NCI-H460 (cell line): ENCODE measurements at regions not wholly inside any gene's neighbourhood (a gene's known extent, or its start where the extent isn't known, plus 50 kb on each side); places are given as distances from the start of the nearest gene placed in this dataset.
"Not testable (repeated sequence)": the region's sequence is repeated elsewhere in the genome, so short reads cannot be mapped to it uniquely, and the experiment has no call there.

Experiments used
- DNase-seq: peaks from one replicate; pipeline ENCODE4 v3.0.0-alpha.2; 2016; ENCODE audit warnings: low read depth; ENCODE audit errors: extremely low read depth

DNA sequence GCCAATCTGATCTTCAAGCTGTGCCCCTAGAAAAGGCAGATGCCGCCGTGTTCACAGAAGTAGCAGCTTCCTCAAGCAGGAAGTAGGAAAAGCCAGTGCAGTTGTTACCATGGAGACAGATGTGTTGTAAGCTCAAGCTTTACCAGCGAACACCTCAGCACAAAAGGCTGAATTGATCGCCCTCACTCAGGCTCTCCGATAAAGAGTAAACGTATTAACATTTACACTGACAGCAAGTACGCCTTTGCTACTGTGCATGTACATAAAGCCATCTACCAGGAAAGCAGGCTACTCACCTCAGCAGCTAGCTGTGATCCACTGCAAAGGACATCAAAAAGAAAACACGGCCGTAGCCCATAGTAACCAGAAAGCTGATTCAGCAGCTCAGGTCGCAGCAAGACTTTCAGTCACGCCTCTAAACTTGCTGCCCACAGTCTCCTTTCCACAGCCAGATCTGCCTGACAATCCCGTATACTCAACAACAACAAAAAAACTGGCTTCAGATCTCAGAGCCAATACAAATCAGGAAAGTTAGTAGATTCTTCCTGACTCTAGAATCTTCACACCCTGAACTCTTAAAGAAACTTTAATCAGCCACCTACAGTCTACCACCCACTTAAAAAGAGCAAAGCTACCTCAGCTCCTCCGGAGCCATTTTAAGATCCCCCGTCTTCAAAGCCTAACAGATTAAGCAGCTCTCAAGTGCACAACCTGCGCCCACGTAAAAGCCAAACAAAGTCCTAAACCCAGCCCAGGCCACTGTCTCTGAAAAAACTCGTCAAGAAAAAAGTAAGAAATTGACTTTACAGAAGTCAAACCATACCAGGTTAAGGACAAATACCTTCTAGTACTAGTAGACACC is 160.0 kb downstream of the DEFB131A start:
- not testable (repeated sequence) for DNase-seq

DNA sequence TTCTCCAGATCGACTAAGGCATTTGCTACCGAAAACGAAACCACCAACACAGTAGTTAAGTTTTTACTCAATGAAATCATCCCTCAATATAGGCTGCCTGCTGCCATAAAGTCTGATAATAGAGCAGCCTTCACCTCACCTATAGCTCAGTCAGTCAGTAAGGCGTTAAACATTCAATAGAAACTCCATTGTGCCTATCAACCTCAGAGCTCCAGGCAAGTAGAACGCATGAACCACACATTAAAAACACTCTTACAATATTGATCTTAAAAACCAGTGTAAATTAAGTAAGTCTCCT is 160.6 kb downstream of the DEFB131A start:
- DNase-seq: not testable (repeated sequence)

DNA sequence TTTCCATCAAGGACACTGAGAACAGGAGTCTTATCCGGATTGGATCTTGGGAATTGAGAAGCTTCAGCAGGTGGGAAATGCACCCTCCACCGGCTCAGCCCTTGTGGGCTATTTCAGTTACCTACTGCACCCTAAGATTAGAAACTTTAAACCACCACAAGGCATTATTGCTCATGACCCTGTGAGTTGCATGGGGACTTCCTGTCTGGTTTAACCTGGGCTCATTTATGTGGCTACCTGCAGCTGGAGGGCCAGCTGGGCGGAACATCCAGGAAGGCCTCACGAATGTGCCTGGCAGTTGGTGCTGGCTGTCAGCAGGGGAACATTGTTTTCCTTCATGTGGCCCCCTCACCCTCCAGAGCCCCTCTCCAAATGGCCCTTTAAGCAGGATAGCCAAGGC is 164.1 kb downstream of the DEFB131A start:
- DNase-seq: no peak

DNA sequence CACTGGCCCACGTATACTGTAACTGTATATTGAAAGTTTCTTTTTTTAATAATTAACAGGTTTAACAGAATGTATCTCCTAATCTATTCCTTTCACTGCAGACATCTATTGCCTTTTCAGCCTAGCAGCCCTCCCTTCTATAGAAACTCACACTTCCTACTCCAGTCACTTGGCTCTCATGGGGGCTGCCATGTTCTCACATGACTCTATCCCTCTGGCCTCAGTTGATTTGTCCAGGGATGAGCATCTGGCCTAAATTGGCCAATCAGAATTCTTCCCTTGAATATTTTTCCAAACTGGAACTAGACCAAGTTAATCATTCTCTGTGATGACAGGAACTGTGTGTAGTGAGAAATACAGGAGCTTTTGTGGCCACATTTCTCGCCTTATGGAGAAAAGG is 166.1 kb downstream of the DEFB131A start:
- not testable (repeated sequence) for DNase-seq

DNA sequence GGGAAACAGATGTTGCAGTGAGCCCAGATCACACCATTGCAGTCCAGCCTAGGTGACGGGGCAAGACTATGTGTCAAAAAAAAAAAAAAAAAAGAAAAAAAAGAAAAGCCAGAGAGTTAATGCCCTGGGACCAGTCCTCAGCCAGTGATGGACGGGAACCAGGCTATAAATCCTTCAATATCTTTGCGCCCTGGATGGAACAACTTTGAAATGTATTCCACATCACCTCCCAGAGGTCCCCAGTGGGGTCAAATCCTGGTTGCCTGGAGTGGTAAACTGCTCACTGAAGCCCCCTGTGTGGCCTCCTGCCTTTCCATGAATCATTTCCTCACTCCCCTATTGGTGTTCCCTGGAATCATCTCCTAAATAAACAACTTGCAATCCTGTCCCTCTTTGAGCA is 166.9 kb downstream of the DEFB131A start:
- no peak for DNase-seq

DNA sequence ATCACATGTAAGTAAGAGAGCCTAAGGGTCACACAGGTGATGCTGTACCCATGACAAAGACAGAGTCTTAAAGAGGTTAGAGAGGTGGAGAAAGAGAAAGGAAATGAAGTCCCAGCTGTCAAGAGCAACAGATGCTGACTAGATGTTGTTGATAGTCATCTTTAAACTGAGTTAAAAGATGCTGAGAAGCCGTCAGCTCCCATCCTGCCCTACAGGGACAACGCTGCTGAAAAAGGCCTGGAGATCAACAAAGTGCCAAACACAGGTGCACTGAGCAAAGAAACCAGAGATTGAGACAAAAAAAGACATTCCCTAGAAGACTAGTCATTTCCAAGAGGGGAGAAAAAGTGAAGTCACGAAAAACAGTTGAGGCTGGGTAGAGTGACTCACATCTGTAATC is 145.0 kb upstream of the DRD5 start:
- not testable (repeated sequence) for DNase-seq

DNA sequence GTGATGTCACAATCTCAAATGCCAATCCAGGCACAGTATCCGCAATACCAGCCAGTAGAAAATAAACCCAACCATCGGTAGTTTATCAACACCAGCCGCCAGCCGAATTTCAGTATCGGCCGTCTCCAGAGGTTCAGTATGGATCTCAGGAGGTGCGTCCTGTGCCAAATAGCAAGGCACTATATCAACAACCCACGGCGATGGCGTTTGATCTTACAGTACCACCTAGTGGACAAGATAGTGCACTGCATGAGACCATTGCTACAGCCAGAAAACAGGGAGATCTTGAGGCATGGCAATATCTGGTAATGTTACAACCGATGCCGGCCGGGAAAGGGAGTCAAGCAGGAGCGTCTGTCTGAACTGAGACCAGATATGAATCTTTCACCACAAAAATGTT is 121.8 kb upstream of the DRD5 start:
- DNase-seq: not testable (repeated sequence)

DNA sequence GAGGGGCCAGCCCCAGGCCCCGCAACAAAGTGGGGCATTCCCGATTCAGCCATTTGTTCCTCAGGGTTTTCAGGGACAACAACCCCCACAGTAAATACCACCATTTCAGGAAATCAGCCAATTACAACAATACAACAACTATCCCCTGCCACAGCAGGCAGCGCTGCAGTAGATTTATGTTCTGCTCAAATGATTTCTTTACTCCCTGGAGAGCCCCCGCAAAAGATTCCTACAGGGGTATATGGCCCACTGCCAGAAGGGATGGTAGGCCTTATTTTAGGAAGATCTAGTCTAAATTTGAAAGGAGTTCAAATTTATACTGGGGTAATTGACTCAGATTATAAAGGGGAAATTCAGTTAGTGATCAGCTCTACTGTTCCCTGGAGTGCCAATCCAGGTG is 120.5 kb upstream of the DRD5 start:
- DNase-seq: not testable (repeated sequence)

DNA sequence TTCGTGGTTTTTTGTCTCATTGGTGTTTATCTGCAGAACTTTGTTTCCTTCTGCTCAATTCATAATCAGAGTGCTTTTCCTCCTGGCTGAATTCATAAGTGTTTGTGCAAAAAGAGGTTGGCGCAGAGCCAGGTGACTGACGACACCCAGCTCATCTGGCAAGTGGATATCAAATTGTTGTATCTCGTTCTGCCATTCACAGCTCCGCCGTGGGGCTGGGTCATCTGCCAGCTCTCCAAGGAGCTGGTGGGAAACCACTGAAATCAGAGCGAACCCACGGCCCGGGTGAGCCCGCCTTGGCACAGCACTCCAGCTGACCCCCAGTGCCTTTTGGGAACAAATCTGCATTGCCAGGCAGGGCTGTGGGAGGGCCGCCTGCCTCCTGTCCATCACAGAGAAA is 110.7 kb upstream of the DRD5 start:
- not testable (repeated sequence) for DNase-seq

DNA sequence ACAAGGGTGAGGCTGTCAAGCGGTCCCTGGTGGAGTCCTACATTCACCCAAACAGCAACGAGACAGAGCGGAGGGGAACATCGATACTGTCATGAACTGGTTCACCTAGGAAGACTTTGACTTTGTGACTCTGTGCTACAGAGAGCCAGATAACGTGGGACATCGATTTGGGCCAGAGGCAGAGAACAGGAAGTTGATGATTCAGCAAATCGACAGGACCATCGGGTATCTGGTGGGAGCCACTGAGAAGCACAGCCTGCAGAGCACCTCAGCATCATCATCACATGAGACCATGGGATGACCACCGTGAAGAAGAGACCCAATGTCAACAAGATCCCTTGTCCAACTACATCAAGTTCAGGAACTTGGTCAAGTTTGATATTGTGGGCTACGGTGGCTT is 104.1 kb upstream of the DRD5 start:
- DNase-seq: not testable (repeated sequence)

DNA sequence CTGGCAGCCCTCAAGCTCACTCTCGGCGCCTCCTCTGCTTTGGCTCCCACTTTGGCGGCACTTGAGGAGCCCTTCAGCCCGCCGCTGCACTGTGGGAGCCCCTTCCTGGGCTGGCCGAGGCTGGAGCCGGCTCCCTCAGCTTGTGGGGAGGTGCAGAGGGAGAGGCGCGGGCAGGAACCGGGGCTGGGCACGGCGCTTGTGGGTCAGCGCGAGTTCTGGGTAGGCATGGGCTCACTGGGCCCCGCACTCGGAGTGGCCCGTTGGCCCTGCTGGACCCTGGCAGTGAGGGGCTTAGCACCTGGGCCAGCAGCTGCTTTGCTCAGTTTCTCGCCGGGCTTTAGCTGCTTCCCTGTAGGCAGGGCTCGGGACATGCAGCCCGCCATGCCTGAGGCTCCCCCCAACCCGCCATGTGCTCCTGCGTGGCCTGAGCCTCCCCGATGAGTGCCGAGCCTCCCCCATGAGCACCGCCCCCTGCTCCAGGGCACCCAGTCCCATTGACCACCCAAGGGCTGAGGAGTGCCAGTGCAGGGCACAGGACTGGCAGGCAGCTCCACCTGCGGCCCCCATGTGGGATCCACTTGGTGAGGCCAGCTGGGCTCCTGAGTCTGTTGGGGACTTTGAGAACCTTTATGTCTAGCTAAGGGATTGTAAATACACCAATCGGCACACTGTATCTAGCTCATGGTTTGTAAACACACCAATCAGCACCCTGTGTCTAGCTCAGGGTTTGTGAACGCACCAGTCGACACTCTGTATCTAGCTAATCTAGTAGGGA is 101.5 kb upstream of the DRD5 start:
- DNase-seq: no peak

DNA sequence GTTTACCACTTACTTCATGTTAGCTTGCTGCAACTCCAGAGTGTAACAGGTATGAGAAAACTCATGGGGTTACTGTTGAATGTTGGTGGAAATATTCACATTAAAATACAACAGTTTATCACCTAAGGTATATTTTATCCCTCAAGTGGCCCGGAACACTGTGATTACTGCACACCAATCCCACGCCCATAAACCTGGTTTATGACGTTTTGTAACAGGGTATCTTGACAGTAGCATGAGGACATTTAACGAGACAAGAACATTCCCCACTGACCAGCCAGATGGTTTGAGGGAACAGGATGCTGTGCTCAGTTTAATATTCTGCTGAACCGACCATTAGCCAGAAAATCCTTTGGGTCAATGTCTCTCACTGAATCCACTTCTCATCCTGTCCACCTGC is 98.3 kb upstream of the DRD5 start:
- not testable (repeated sequence) for DNase-seq

DNA sequence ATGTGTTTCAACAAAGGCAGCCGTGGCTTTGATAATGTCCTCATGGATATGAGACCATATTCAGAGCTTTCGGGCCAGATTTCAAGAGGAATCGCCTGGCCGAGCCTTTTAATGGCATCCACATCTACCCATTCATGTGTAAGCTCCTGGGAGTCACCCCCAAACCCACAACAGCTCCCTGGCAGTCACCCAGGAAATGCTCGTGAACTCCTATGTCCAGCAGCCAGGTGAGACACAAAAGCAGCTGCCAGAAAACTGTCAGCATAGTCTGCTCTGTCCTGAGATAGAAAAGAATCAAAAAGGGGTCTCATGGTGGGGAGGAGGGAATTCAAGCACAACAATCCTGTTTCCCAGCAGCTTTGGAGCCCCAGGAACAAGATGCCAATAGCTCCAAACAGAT is 96.4 kb upstream of the DRD5 start:
- not testable (repeated sequence) for DNase-seq

DNA sequence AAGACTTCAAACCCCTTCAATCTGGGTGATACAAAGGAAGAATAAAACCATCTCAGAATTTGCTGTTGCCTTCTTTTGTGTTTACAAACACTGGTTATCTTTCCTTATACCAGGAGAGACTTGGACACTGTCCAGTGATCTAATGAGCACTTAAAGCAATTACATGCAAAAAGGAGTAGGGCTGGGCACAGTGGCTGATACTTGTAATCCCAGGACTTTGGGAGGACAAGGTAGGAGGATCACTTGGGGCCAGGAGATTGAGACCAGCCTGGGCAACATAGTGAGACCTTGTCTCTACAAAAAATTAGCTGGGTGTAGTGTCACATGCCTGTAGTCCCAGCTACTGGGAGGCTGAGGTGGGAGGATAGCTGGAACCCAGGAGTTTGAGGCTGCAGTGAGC is 95.7 kb upstream of the DRD5 start:
- no peak for DNase-seq

DNA sequence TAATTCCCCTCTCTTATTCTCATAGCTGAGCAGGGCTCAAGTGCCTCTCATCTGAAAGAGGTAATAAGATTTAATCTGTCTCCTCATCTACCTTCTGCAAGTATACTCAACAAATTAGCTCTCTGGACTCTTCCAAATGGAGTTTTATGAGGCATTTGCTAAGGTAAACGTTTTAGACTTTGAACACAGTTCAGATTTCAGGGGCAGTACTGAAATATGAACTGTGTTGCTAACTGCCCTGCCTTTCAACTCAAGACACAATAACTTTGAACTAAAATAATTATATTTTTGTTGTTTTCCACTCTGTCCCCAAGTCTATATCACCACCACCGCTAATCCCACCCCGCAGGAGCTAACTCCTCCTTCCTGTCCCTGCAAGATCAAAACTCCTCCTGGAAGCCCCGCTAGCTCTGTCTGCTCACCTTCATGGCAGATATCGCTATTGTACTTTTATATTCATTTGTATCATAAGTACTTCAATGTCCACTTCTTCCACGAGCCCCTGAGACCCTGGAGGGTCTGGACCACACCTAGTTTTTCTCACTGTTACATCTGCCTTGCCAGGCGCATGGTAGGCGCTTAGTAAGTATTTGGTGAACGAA is 90.7 kb upstream of the DRD5 start:
- DNase-seq: not testable (repeated sequence)

DNA sequence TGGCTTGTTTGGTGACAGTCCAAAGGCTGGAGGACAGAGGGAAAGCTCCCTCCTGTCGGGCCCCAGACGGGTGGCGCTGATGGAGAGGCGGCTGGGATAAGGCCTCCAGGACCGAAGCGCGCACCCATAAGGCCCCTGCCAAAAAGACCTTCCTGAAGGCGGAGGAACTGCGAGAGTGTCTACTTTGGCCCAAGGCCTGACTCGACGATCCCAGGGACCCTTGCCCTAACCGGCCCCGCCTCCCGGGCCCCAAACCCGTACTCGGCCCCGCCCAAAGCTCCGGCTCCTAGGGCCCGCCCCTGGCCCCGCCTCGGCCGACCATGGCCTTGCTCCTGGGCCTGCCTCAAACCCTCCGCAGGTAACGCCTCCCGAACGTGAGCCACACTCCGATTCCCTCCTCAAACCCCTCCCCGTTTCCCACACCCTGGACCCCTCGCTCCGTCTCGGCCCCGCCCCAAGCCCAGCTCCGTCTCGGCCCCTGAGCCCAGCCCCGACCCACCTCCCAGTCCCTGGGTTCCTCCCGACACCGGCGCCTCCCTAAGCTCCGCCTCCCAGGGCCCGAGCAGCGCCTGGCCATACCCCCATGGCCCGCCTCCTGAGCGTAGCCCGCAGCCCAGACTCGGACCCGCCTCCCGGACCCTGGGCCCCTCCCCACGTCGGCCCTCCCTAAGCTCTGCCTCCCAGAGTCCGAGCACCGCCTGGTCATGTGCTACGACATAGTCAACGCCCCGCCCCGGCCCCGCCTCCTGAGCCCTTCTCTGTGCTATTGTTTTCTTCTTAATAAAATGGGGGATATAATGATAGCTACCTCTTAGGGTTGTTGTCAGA is 90.0 kb upstream of the DRD5 start:
- peak; percentile 67 for DNase-seq

DNA sequence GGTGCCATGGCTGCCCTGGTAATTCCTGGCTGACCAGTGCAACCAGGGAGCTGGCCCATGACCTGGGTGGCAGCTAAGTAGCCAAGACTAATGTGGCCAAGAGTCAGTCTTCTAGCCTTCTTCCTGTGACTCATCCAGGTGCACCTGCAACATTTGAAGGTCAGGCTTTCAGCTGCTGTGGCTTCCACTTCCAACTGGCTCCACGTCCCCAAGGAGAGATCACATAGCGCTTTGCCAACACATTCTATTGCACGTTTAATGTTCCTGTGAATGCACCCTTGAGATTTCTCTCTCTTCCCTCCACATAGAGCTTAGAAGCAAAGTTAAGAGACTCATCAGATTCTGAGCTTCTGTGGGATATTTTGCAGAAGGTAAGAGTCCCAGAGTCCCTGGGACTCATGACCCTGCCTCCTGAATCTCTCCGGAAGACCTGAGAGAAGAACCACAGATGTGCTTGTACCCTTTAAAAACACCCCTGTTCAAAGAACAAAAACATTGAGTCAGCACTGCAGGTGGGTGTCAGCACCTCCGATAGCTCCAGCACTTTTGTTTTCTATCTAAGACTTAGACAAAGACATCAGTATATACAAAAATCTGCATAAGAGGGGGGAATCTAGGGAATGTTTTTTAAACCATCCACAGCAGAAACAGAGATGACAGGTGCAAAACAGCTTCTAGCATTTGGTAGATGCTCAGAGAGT is 88.5 kb upstream of the DRD5 start:
- DNase-seq: not testable (repeated sequence)

DNA sequence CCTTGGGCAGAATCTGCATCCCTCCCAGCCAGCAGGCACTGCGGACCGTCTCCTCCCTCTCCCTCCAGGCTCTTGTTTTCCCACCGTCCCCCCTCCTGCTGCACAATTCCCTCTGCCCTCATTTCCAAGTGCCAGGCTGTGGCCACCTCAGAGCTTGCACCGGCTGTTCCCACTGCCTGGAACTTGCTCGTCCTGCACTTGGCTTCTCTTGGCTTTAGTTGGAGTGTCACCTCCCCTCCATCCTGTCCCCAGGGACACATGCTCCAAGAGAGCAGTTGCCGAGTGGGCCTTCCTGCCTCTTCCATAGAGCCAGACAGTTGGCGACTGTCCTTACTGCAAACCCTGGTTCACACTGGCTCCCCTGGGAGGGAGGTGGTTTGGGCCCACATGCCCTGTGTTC is 87.0 kb upstream of the DRD5 start:
- not testable (repeated sequence) for DNase-seq

DNA sequence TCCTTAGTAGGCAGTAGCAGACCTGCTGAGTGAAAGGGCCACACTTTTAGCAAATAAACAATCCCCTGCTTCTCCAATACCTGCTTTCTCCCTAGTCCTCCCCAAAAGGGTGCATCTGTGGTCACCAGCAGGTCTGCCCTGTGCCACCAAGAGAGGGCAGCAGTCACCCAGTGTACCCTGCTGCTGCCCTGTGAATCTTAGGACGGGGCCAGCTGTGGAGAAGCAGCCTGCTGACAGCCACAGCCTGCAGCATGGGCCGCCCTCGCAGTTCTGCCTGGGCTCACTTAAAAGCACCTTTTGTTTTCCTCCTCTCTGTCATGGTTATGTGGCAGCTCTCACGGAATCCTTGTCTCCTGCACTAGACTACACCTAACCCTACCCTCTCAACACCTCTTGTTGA is 85.4 kb upstream of the DRD5 start:
- not testable (repeated sequence) for DNase-seq

DNA sequence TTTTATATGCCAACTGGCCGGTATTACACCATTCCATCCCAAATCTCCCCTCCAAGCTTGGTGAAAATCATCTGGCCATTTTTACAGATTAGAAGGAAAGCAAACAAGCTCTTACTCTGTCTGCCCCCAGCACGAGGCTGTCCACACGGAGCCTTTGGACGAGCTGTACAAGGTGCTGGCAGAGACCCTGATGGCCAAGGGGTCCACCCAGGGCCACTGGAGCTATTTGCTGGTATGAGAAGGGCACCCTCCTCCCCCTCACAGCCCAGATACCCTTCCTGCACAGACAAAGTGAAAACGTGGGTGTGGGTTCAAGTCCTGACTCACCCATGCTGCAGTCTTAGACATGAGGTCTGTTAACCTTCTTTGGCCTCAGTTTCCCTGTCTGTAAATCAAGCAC is 84.9 kb upstream of the DRD5 start:
- DNase-seq: not testable (repeated sequence)
